Activated gamma-delta T cell (primary cell): ENCODE measurements at regions not wholly inside any gene's neighbourhood (a gene's known extent, or its start where the extent isn't known, plus 50 kb on each side); places are given as distances from the start of the nearest gene placed in this dataset.

Experiments used
- DNase-seq: peaks from one replicate; lab custom pipeline; 2025; lab: John Stamatoyannopoulos, UW

DNA sequence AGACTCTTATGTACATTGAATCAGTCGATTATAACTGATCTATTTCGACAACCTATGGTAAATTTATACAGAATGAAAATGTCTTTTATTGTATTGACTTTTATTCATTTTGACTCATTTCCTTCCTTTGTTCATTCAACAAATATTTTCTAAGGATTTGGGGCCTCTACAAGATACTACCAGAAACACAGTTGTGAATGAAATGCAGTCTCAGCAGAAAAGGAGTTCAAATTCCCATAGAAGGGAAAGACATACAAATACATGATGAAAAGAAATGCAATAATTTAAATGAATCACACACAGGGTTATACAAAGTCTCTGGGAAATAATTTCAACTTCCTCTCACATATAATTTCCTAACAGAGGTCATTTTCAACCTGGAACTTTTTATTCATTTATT lies 134.0 kb upstream of the SEMA3A start:
- DNase-seq, result no peak

DNA sequence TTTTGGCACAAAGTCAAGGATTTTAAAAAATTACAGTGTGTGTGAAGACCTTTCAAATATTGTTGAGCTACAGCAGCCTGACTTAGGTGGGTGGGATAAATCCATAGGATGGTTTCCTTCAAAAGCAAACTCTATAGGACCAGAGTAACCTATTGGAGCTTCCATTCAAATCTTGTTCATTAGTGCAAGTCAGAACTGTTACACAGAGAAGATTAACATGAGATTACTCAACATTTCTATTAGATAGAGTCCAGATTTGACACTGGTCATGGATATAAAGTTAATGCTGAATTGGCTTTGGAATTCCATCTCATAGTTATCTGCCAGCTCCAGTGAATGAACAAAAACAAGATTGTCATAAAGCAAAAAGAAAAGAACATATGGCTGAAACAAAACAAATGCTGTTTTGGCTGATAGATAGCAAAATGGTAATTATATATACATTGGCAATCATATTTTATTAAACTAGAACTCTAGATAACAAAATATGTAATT lies 129.6 kb upstream of the SEMA3A start:
- DNase-seq, result no peak

DNA sequence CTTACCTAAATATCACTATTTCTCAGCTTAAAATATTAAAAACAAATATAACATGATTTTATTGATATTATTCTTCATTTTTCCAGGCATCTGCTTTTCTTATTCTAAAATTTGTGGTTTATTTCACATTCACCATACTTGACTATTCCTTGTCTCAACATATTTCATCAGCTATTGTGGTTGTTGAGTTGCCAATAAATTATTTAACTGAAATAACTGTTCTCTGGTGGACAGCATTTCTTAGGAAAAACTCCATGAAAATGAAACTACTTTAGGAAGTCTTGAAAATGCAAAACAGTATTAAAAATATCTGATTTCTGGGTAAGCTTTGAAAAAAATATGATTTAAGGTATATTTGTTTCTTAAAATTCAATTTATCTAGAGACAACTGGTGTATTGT lies 122.9 kb upstream of the SEMA3A start:
- DNase-seq, result no peak

DNA sequence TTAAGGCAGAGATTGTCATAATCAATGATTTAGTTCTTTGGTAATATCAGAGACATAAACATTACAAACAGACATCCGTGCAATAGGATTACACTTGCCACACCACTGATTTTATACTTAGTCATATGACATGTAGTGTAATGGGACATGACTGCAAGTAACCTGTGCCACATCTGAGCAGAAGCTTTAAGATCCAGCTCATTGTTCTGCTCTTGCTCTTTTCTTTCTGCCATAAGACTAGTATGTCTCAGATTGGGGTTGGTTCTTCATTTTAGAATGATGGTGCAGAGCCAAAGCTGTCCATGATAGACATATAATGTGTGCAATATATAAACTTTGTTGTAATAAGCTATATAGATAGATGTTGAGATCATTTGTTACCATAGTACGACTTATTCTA lies 119.7 kb upstream of the SEMA3A start:
- DNase-seq, result no peak

DNA sequence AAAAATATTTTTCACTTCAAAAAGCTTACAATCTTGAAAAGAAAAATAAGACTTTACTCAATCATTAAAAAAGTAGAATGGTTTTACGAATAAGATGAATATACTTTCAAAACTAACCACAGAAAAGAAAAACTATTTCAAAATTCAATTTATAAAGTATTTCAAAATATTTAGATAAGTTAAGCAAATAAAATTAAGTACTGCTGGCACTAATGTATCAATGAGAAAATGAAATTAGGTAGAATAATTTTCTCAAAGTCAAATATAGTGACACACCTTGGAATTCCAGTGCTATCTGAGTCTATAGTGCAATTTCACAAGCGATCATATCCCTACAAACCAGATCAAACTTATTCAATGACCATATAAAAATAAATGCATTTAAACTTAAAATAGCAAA lies 109.8 kb upstream of the SEMA3A start:
- no peak for DNase-seq

DNA sequence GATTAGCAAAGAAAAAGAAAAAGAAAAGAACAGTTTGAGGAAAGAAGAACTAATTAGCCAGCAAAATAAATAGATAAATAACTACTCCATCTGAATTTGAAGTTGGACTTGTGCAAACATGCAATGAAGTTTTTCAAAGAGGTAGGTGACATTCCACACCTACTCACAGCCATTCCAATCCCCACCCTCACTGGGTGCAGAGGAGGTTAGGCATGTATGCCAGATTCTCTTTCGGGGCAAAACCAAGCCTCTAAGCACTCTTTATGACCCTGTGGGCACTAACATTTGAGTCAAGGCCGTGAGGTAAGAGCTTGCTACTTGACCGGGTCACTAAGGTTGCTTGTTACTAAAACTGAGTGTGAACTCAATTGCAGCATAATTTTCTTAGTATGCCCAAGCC lies 108.4 kb upstream of the SEMA3A start:
- no peak for DNase-seq

DNA sequence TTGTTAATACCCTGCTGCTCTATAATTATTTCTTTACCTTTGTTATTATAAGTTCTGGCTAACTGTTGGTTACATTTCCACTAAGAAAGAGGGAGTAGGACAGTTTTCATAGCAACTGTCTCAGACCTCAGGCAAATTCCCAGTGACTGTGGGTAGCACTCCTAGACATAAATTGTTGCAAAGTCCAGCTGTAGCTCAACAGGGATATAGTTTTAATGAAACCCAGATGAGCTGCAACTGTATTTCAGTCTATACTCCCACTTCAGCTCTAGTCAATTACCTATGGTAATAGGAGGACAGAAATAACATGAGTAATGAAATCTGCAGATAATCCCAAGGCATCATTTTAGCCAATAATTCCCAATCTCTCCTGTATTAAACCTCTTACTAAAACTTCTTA lies 103.0 kb upstream of the SEMA3A start:
- no peak for DNase-seq

DNA sequence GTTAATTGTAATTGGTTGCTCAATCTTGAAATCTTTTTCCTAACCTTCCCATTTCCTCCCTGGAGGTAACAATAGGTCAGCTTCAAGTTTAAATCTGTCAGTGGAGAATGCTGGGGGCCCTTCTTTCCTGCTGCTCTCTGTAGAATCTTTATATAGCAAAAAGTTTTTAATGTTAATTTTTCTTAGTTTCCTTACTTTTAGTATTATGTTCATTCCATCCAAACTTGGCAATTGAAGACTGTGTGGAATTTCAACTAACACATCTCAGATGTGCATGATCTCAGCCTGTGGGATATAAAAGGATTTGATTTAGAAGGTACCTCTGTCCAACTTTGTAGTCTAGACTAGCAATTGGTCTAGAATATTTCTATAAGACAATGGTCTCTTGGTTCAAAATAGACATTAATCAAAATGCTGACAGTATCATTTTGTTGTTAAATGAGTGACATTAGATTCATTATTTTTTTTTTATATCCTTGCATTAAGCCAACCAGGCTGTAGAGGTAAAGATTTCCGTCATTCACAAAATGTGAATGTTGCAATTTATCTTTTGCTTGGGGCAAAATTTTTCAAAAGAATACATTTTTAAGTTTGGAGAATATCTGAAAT lies 100.4 kb upstream of the SEMA3A start:
- DNase-seq, result no peak

DNA sequence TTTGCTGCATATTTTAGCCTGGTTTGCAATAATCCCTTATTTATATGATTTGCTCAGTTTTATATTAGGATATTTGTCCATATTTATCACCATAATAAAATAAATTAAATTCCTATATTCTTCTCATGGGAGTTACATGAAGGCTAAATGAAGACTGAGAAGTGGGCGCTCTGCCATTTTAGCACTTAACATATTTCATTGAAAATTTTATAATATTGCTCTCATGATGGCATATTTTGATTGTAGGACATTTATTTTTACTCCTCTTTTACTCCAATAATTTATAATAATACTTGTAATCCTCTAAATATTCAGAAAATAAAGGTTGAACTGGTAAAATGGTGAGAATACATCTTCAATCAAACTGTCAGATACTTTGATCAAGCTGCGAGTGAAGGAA lies 99.8 kb upstream of the SEMA3A start:
- DNase-seq, result no peak

DNA sequence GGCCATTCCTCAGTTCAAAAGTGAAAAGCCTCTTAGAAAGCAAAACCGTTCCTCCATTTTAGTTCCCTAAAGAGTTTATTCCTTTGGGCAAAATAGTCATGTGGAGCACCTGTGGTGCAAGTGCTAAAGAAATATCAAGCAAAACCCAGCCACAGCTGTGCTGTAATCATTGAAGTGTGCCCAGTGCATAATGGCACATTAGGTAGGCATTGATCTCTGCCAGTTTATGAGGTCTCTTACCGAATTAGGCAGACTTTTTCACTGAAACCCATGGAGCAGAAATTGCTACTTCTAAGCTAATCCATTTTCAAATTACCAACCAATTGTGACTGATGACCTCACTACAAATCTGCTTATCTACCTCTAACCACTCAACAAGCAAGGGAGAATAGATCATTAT lies 97.2 kb upstream of the SEMA3A start:
- no peak for DNase-seq

DNA sequence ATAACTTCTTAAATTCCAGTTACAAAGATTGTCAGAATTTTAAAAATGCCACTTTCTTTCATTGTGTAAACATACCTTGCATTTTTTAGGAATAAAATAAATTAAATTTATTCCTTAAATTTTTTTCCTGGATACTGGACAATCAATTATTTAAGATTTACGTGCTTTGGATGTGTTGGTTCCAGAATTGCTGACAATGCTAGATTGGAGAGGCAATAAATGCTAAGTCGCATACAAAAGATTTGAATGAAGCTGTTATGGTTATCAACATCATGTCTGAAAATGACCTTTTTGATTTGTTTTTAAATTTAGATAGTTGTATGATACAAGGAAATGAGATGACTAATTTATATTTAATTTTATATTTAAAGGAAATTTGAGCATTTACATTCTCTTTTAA lies 89.2 kb upstream of the SEMA3A start:
- DNase-seq, result no peak

DNA sequence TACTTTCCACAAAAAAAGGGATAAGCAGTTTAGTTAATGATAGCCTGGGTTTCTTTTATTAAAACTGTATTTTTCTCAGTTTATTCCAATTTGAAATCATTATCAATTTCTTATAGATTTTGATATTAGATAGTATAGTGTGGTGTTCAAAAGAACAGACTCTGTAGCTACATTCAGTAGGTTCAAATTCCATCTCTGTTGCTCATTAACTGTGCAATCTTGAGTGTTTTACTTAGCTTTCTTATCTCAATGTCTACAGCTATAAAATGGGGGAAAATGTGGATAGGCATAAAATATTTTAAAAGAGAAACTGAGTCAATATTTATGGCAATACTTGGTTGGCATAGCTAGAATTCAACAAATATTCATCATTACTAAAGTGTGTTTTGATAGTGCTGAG lies 86.9 kb upstream of the SEMA3A start:
- DNase-seq, result no peak

DNA sequence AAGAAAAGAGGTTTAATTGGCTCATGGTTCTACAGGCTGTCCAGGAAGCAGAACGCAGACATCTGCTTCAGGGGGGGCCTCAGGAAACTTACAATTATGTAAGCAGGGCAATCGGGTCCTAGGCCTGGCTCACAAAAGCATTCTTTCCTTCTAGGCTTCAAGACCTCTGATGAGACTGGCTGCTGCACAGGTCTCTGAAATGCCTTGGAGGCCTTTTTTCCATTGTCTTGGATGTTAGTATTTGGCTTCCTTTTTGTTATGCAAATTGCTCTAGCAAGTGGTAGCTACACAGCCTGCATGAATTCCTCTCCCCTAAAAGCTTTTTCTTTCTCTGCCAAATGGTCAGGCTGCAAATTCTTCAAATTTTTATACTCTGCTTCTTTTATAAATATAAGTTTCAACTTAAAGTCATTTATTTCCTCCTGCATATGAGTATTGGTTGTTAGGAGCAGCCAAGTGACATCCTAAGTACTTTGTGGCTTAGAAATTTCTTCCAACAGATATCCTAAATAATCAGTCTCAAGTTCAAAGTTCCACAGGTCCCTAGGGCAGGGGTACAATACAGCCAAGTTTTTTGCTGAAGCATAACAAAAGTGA lies 83.1 kb upstream of the SEMA3A start:
- no peak for DNase-seq

DNA sequence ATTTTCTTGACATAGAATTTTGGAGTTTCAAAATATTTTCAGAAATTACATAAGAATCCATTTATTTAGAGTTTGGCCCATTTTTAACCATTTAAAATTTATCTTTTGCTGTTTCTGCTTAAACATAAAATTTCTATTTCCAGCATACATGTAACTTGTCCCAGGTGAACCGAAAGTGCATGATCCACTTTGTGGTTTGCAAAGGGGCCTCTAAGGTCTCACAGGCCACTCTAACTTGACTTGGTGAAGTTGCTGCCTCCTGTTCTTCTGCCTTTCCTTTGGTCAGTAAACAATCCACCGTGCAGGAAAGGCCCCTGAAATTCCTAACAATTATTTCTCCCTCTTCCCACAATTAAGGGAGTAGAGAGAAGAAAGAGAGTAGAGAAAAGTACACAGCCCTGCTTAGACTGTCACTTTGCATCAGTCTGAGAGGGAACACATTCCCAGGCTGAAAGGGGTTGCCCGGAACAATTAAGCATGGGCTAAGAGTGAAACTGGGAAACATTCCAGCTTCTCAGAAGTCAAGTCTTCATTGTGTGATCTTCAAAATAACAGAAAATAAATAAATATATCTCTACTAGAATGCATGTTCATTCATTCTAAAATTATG lies 79.5 kb upstream of the SEMA3A start:
- no peak for DNase-seq

DNA sequence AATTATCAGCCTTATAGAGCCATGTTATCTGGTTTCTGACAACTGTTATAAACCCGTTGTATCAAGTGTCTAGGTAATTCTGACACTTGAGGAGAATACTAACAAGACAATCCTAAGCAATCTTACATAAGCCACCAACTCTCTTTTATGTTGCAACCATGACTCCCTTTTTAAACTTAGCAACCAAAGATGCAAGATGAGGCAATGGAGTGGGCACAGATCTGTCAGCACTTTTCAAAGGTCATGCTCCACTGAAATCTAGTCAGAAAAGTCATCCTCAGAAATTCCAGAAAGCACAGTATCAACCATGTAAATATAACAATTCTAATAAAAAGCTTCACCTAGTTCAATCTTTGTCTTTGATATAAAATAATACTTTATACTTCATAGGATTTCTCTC lies 77.0 kb upstream of the SEMA3A start:
- DNase-seq, result no peak

DNA sequence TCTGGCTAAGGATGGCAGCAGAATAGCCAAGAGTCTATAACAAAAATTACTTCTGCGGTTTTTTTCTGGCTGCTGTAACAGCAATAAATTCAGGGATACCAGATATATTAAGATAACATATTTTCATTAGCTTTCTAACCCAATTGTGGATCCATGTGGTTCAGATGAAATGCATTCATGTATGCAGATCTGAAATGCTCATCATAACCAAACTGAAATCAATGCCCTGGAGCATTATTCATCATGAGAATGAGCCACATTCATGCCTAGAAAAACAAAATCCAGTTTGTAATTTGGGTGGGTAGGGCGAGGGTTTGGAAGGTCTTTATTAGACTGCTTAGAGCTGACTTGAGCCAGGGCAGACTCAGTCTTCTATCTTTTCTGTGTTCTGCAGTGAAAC lies 69.8 kb upstream of the SEMA3A start:
- no peak for DNase-seq

DNA sequence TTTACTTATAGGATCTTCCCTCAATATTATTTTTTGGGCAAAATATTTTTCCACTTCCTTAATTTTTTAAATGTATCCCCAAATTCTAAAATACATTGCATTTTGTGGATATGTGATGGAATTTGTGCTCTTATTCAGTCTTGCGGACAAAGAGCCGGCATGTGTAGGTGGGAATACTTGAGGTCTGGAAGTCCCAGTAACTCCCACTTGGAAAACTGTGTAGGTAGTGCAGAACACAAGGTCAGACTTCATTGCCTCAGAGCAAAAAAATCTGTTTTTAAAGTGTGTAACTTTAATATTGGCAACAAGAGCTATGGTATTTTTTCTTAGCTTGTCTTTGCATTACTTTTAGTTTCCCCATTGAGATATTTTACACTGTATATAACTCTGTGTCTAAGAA lies 68.5 kb upstream of the SEMA3A start:
- DNase-seq, result no peak

DNA sequence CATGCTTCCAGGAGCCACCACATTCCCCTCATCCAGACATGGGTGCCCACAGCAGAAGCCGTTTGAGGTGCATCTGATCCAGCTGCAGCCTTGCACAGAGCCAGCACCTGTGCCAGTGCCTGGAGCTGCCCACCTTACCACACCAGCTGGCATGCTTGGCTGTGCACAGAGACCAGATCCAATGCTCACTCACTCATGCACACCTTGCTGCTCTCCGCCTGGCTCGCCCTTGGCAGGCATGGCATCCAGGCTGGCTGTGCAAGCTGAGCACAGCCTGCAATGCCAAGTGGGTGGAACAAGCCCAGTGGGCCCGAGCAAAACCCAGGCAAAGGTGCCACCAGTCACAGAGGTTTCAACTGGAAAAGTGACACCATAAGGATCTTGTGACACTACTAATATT lies 66.9 kb upstream of the SEMA3A start:
- no peak for DNase-seq

DNA sequence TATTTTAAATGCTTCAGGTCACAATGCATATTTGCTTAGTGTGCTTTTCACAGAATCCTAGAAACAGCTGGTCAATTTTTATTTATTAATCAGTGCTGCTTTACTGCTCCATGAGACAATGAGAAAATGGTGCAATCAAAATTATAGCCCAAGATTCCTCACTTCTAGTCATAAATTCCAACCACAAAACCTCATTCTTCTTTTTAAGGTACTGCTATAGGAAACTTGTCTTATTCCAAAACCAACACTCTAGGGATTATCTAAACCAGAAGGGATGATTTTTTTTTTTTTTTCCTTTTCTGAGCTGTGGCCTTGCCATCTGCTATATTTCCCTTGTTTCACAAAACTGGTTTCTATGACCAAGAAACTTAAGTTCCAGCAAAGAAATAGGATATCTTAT lies 64.0 kb upstream of the SEMA3A start:
- DNase-seq, result no peak

DNA sequence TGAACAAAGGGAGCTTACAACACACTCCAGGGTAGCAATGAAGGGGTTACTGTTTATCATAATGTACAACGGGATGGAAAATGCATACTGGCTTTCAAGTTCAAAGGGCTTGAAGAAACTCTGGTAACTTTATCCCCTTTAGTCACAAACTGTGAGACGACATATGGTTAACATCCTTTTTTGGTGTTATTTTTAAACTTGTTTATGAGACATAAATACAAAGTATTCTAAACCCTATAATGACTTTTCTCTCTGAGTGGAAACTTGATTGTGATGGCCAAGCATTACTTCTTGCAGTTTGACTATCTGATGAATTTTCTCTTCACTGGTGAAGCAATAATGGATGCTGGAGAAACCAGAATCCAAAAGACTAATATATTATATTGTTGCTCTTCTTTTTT lies 62.0 kb upstream of the SEMA3A start:
- DNase-seq, result no peak

DNA sequence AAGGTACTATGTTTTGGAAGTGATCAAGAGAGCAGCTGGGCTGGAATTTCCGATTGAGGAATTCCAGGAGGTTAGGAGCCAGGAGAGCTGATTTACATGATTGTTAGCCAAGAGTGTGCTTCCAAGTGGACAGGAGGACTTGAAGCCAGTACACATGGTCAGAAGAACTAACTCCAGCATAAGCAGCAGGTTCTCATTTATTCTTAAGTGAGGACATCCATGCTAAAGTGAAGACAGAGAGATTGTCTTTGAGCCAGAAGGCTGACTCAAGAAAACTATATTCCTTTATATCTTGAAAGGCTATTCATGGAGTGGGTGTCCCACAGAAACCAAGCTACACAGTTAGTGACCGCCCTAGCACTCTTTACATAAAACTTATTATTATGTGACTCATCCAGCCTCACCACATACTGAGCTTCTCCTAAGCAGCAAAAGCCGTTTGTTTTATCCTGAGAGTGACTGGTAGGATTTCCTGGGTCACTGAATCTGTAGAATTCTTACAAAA lies 56.7 kb upstream of the SEMA3A start:
- DNase-seq, result no peak

DNA sequence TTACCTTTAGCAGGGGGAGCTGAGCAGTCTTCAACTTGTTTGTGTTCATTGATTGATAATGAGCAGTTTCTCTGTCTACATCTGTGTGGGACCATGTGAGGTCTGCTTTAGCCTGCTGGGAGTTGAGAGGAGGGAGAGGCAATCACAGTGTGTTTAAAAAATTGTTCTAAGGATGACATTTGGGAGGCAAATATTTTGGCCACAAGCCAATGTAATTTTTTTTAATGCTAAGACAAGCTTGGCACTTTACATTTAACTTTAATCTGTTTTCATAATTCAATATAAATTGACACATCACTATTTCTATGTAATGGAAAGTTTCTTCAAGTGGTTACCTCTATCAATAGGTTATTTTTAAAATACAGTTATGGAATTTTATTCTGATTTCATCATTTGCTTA lies 55.9 kb upstream of the SEMA3A start:
- DNase-seq, result no peak

DNA sequence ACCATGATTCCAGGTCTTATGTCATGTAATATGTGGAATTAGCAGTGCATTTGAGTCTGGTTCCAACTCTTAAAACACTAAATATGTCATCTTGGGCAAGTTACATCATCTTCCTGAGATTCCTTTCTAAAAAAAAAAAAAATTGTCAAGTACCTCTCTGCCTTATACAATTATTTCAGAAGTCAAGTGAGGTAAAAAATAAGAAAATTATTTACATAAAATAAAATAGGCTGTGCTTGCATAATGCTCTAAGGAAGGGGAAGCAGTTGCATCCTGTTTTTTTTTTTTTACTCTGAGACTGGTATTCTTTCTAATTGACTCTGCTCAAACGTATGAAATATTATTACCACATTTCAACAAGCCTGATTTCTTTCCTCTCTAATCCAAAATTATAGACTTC lies 55.1 kb upstream of the SEMA3A start:
- no peak for DNase-seq

DNA sequence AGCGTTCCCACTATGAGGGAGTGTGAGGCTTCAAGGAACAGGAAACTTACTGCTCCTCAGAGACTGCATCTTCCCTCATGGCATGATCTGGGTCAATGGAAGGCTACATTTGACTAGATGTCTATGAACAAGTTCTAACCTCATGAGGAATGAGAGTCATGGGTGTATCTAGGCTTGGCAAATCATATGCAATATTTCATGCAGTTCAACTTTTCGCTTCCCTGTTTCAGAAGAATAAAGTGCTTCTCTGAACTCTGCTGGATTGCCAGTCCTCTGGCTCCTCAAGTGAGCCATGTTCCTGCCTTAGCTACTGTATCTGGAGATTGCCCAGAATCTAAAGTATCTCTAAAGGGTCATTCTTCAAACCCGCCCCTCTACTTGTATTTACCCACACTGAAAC lies 54.3 kb upstream of the SEMA3A start:
- no peak for DNase-seq
